ENCODE measurements at regions not wholly inside any gene's neighbourhood (a gene's known extent, or its start where the extent isn't known, plus 50 kb on each side); places are given as distances from the start of the nearest gene placed in this dataset.
"Not testable (repeated sequence)": the region's sequence is repeated elsewhere in the genome, so short reads cannot be mapped to it uniquely, and the experiment has no call there.

DNA sequence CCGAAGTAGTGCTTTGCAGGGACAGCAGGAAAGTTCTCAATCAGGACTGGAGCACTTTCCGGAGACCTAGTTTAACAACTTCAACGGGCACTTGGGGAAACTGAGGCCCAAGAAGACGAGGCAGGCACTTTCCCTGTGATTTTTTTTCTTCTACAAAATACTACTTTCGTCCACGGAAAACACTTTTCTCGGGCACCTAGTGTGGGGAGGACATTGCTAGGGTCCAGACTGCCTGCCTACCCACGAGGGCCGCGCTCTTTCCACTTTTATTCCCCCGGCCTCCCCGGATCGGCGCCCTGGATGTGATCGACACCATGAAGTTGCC, 125.4 kb upstream of the CXorf66 start:
- no peak for DNase-seq (ENCODE audit: low spot score)
- TF ChIP-seq, protein P1, sequence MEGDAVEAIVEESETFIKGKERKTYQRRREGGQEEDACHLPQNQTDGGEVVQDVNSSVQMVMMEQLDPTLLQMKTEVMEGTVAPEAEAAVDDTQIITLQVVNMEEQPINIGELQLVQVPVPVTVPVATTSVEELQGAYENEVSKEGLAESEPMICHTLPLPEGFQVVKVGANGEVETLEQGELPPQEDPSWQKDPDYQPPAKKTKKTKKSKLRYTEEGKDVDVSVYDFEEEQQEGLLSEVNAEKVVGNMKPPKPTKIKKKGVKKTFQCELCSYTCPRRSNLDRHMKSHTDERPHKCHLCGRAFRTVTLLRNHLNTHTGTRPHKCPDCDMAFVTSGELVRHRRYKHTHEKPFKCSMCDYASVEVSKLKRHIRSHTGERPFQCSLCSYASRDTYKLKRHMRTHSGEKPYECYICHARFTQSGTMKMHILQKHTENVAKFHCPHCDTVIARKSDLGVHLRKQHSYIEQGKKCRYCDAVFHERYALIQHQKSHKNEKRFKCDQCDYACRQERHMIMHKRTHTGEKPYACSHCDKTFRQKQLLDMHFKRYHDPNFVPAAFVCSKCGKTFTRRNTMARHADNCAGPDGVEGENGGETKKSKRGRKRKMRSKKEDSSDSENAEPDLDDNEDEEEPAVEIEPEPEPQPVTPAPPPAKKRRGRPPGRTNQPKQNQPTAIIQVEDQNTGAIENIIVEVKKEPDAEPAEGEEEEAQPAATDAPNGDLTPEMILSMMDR (IDR thresholded peaks at IDR 0.05; ENCODE audit: extremely low read depth, missing control alignments) = no peak

DNA sequence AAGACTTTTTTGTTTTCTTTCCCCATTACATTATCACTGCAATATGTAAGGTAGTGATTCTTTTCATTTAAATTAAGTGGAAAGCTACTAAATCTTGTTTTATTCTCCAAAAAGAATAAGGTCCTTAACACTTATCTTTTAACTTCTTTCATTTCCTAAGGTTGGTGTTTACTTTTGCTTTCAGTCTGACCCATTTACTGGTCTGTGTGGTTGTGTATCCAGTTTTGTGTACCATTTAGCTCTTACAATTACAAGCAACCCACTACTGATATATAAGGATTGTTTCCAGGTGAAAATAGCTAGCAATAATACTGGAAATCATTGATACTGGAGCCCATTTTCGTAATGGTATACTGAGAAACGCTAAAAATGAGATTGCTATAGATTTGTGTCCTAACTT, 123.1 kb upstream of the CXorf66 start:
- TF ChIP-seq, protein P1 (IDR thresholded peaks at IDR 0.05; ENCODE audit: extremely low read depth, missing control alignments) = no peak

DNA sequence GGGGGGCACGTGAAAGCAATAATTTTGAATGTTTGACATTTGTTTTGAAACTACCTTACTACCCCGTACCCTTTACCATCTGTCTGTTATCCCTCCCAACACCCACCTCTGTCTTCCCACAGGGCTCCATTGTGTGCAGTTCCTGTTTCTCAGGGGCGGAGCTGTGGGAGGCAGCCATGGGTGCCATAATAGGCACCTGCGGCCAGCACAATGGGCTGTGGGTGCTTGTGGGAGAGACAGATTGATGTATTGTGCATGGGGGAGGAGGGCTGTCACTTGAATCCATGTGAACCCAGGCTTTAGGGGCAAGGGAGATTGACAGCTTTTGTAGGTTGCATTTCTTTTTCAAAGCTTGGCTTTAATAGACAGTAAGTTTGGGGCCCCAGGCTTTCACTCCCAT, 122.6 kb upstream of the CXorf66 start:
- no peak for DNase-seq (ENCODE audit: low spot score)
- TF ChIP-seq, protein P1 (IDR thresholded peaks at IDR 0.05; ENCODE audit: extremely low read depth, missing control alignments) = no peak

More for the DNA sequence above, 123.1 kb upstream of the CXorf66 start:
- no peak for DNase-seq (ENCODE audit: low spot score)

DNA sequence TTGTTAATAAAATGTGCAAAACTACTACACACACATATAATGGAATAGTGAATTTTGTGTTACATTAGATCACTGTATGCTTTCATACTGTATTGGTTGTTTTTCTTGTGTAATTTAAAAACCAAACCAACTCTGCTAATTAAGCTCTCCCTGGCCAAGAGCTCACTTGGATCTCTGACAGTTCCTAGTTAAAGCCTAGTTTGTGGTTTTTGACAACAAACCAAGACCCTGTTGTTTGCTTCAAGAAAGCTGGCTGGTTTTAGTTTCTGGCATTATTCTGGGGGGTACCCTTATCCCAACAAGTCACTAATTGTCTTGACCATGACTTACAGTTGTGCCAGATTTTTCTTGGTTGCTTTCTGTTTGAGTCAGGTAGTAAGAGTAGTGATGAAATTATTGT, 121.4 kb upstream of the CXorf66 start:
- TF ChIP-seq, protein P1 (IDR thresholded peaks at IDR 0.05; ENCODE audit: extremely low read depth, missing control alignments) = no peak
- DNase-seq (ENCODE audit: low spot score) = no peak

DNA sequence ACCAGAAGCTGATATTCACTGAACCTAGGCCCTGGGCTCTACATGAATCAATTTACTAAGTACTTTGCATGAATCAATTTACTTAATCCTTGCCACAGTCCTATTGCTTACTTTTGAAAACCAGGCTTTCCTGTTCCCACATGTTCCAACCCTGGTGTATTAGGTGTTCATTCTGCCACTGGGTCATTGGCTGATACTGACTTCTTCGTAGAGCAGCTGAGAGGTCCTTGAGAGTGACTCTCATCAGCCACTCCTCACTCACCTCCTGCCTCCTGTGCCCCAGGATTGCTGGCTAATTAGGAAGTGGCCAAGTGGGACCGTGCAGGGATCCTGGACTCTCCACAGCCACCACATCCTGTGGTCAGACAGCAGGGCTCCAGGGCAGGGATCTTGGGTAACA, 109.5 kb upstream of the CXorf66 start:
- not testable (repeated sequence) for DNase-seq (ENCODE audit: low spot score)

DNA sequence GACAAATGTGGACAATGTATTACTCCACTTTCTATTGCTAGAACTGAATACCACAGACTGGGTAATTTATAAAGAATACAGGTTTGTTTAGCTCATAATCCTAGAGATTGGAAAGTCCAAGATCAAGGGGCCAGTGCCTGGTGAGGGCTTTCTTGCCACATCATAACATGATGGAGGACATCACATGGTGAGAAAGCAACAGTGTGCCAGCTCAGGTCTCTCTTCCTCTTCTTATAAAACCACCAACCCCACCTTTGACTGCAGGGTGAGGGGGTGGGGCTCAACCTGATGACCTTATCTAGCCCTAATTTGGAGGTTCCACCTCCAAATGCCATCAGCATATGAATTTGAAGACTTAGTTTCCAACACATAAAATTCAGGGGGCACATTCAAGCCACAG, 105.7 kb upstream of the CXorf66 start:
- DNase-seq (ENCODE audit: low spot score) = no peak
- TF ChIP-seq, protein P1 (IDR thresholded peaks at IDR 0.05; ENCODE audit: extremely low read depth, missing control alignments) = no peak

DNA sequence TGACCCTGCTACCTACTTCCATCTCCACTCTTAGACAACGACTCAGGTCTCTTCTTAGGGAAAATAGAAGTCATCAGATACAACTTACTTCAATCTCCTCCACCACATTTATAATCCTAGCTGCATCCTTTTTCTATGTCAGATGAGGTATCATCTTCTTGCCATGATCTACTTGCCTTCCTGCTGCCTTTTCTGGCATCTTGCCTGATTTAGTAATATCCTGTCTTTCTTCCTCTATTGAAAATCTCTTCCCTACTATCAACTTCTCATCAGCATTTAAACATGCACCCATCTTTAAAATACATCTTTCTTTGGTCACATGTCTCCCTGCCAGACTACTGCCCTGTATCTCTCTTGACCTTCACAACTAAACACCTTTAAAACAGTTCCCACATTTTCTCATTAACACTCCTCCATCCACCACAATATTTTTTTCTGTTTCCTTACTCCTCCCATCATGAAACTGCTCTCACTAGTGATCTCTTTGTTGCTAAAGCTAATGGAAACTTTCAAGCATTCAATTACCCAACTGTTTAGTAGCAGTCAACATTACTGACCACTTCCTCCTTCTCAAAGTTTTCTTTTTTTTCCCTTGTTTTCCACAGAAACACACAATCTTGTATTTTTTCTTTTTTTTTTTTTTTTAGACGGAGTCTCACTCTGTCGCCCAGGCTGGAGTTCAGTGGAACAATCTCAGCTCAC, 100.8 kb upstream of the CXorf66 start:
- DNase-seq (ENCODE audit: low spot score) = no peak
- TF ChIP-seq, protein P1 (IDR thresholded peaks at IDR 0.05; ENCODE audit: extremely low read depth, missing control alignments) = no peak

DNA sequence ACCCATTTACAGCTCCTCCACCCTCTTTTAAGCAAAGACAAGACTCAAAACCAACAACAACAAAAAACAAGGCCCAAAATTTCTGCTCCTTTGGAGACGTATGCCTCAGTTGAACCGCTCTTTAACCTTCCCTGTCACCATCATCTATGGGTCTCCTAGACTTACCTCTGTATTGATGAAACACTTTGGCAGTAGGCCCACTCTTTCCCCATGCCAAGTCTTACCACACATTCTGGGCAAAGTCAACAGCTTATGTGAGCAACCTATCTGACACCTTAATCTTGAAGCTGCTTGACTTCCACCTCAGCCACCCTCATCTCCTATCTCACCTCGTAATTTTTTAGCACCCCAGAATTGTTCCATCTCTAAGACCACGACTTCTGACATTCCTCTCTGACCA, 99.7 kb upstream of the CXorf66 start:
- TF ChIP-seq, protein P1 (IDR thresholded peaks at IDR 0.05; ENCODE audit: extremely low read depth, missing control alignments) = no peak
- no peak for DNase-seq (ENCODE audit: low spot score)
